SIG-M5 treated with dmso at 0.1 percent for 504 hours (cell line): ENCODE measurements at regions not wholly inside any gene's neighbourhood (a gene's known extent, or its start where the extent isn't known, plus 50 kb on each side); places are given as distances from the start of the nearest gene placed in this dataset.
"Not testable (repeated sequence)": the region's sequence is repeated elsewhere in the genome, so short reads cannot be mapped to it uniquely, and the experiment has no call there.

ENCODE experiments used
- DNase-seq: peaks from one replicate; lab custom pipeline; 2025; ENCODE audit not compliant: unreplicated experiment; lab: John Stamatoyannopoulos, UW

- DNase-seq: not testable (repeated sequence)
Measured at GRCh38 chr2:95725191-95725590, 133.4 kb downstream of the TRIM43 start.

- not testable (repeated sequence) for DNase-seq
Measured at GRCh38 chr2:95725677-95726076, 133.9 kb downstream of the TRIM43 start.

- not testable (repeated sequence) for DNase-seq
Measured at GRCh38 chr2:95727420-95727819, 135.6 kb downstream of the TRIM43 start.

- DNase-seq: peak; percentile 79
Measured at GRCh38 chr2:95728878-95729596, 137.2 kb downstream of the TRIM43 start.

GRCh38 chr2:95729597-95729955, 137.8 kb downstream of the TRIM43 start:
- no peak for DNase-seq

GRCh38 chr2:95730813-95731212, 139.0 kb downstream of the TRIM43 start:
- DNase-seq: no peak

- peak; percentile 2 for DNase-seq
Measured at GRCh38 chr2:95734976-95735890, 143.4 kb downstream of the TRIM43 start.

- no peak for DNase-seq
Measured at GRCh38 chr2:95738301-95738700, 146.5 kb downstream of the TRIM43 start.

- DNase-seq: not testable (repeated sequence)
Measured at GRCh38 chr2:95752126-95752525, 160.3 kb downstream of the TRIM43 start.

GRCh38 chr2:95753812-95754211, 162.0 kb downstream of the TRIM43 start:
- not testable (repeated sequence) for DNase-seq

- DNase-seq: not testable (repeated sequence)
Measured at GRCh38 chr2:95754213-95754612, 162.4 kb downstream of the TRIM43 start.

- not testable (repeated sequence) for DNase-seq
Measured at GRCh38 chr2:95754819-95755563, 163.2 kb downstream of the TRIM43 start.

GRCh38 chr2:95755956-95756669, 164.3 kb downstream of the TRIM43 start:
- not testable (repeated sequence) for DNase-seq

- DNase-seq: no peak
Measured at GRCh38 chr2:95757988-95758387, 166.2 kb downstream of the TRIM43 start.

GRCh38 chr2:95759481-95760246, 167.9 kb downstream of the TRIM43 start:
- DNase-seq: no peak

GRCh38 chr2:95760806-95761525, 169.2 kb downstream of the TRIM43 start:
- no peak for DNase-seq

- DNase-seq: no peak
Measured at GRCh38 chr2:95761556-95761955, 169.8 kb downstream of the TRIM43 start.

- not testable (repeated sequence) for DNase-seq
Measured at GRCh38 chr2:95762023-95763021, 170.5 kb downstream of the TRIM43 start.
